HG03439 (cell line): ENCODE measurements at regions not wholly inside any gene's neighbourhood (a gene's known extent, or its start where the extent isn't known, plus 50 kb on each side); places are given as distances from the start of the nearest gene placed in this dataset.

Source experiments
- ATAC-seq: cut with Tn5 transposase; IDR thresholded peaks from one replicate; pipeline ENCODE4 v1.9.1; 2021; ENCODE audit warnings: mild to moderate bottlenecking, moderate library complexity; ENCODE audit not compliant: unreplicated experiment

DNA sequence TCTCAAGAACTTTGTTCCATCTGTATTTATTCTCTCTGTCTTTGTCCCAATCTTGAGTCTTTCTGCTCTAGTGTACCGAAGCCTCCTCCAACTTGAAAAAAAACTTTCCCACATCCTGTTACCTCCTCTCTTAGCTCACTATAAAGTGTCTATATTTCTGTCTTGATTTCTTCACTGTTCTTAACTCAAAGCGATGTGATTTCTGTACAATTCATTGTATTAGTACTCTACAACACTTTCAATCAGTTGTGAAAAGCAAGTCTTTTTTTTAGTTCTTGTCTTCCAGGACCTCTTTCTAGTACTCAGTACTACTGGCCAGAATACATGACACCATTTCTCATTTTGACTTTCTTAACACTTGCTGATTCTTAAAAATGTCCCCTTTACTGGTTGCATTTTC lies 353.5 kb upstream of the SATB1 start:
- no peak for ATAC-seq

GRCh38 chr3:18778094-18778493 lies 353.0 kb upstream of the SATB1 start:
- ATAC-seq, result no peak

GRCh38 chr3:18775501-18775900 lies 350.4 kb upstream of the SATB1 start:
- ATAC-seq, result no peak

GRCh38 chr3:18774319-18775088 lies 349.4 kb upstream of the SATB1 start:
- ATAC-seq, result no peak

DNA sequence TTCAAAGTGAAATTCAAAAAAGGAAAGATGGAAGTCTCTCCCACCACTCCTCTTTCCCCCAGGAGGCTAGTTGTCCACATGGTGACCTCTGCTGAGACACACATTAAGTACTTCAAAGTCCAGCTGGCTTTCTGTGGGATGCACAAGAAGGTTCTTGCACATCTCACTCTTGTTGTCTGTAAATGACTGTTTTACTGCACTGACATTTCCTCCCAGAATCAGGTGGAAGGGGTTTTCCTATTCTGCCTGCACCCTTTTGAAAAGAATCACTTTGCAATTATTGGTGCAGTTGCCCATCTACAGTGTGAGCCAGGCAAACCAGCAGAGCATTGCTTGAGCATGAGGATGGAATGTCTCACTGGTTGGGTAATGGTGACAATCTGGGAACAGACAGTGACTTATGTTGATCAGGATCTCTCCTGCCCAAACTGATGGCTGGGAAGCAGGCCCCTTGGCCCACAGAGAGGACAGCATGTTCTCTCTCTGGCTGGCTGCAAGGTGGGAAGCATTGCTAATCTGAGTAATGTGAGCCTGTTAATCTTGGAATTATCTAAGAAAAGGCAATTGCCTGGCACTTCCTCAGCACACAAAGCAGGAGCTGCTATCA lies 347.7 kb upstream of the SATB1 start:
- no peak for ATAC-seq

GRCh38 chr3:18771931-18772330 lies 346.8 kb upstream of the SATB1 start:
- no peak for ATAC-seq

DNA sequence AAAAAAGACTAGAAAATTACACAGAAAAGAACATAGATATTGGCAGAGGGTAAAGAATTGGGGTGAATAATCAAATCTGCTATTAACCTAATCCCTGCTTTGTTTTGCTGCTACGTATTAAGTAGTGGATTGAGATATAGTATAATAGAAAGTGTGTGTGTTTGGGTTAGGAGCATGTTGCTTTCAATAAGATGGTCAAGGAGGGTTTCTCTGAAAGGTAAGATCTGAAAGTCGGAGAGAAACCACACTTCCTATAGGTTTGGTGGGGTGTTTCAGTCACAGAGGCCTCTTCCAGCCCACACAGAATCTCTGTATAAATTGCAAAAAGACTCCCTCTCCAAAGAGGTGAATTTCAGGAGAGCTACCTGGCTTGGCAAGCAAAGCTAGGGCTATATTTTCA lies 345.7 kb upstream of the SATB1 start:
- no peak for ATAC-seq

- ATAC-seq, result no peak
These were observed 342.7 kb upstream of the SATB1 start for GRCh38 chr3:18767756-18768303.

GRCh38 chr3:18766974-18767373 lies 341.8 kb upstream of the SATB1 start:
- ATAC-seq, result no peak

DNA sequence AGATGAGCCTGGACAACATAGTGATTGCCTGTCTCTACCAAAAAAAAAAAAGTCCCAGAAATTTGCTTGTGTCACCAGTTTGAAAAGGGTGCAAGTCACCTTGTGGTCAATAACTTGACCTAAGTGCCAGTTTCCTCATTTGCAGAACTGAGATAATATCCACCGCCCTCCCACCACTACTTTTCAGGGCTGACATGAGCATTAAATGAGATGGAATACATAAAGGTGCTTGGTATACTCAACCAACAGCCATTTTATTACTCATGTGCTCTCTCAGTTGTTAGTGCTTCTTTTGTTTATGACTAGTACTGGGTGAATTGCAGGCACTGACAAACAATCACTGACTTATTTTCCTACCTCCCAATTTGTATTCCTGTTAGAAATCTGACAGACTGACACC lies 340.5 kb upstream of the SATB1 start:
- ATAC-seq, result no peak

- no peak for ATAC-seq
These were observed 340.0 kb upstream of the SATB1 start for GRCh38 chr3:18765161-18765560.

GRCh38 chr3:18761530-18761929 lies 336.4 kb upstream of the SATB1 start:
- ATAC-seq, result no peak

DNA sequence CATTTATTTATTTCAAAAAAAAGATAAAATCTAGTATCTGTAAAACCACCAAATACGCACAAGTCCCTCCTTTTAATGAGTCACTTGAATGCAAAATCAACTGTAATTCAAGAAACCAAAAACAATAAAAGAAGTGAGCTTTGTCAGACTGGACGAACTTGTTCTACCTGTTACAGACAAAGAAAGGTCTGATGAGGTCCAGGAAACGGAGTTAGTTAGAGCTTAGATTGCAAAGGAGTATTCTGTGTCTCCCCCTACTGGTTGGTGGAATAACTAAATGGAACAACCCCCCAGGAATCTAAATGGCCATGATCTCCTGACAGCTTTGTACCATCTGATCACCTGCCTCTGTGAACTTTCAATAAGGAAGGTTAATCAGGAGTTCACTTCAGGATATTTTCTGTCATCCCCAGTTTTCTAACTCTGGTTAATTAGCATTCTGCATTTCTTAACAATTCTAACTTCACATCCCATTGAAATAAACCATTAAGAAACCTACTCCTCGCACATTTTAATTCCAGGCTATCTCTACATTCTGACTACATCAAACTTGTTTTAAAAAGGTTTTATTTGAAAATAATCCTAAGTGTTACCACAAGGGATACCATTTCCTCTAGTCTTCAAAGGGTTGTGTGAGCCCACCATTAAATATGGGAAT lies 333.0 kb upstream of the SATB1 start:
- peak; percentile 76 for ATAC-seq

GRCh38 chr3:18757476-18757875 lies 332.3 kb upstream of the SATB1 start:
- ATAC-seq, result no peak

GRCh38 chr3:18752273-18752934 lies 327.3 kb upstream of the SATB1 start:
- ATAC-seq, result no peak

DNA sequence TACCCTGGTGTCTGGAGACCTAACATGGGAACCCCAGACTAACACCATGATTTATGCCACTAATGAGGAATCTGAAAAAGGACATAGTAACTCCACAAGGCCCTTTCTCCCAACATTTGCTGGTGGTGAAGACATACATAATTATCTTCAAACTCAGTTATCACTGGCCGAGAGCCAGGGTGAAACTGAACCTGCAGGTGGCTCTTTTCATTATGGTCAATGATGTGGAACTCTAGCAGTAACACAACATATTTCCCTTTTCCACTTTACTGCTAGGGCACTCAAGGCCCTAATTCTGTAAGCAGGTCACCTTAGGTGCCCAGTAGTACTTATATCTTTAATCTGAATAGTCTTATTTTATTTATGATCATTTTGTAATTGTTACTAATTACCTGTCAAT lies 326.4 kb upstream of the SATB1 start:
- no peak for ATAC-seq

GRCh38 chr3:18747383-18747782 lies 322.2 kb upstream of the SATB1 start:
- ATAC-seq, result no peak

- no peak for ATAC-seq
These were observed 320.3 kb upstream of the SATB1 start for GRCh38 chr3:18745472-18745871.

- ATAC-seq, result no peak
These were observed 319.3 kb upstream of the SATB1 start for GRCh38 chr3:18744472-18744871.

DNA sequence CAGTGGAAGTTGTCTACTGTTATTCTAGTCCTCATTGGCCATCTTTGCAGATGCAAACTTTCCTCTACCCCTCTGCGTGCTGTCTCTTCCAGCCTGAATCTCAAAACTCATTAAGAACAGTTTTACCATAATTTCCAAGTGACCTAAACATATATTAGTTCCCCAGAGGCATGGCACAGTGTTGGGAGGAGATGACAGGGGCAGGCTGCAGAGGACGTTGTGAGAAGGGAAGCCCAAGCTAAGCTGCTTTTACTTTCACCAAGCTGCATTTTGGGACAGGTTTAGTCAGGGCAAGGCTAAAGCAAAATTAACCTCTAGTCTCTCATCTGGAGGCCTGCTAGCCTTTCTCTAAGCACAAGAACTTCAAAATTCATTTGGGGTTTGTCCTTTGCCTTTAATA lies 318.6 kb upstream of the SATB1 start:
- ATAC-seq, result no peak
